ENCODE measurements at regions not wholly inside any gene's neighbourhood (a gene's known extent, or its start where the extent isn't known, plus 50 kb on each side); places are given as distances from the start of the nearest gene placed in this dataset.

GRCh38 chr2:225117051-225117716, 74.9 kb upstream of the DOCK10 start:
- Histone ChIP-seq H3K27me3 (no peaks in the 10 kb centered on the region), H3K36me3 (no peaks in the 10 kb centered on the region), H3K9me3 (no peaks in the 10 kb centered on the region), H3K27ac (no peak overlapping the region), H3K4me3 (no peak overlapping the region), H3K4me1 (ENCODE audit: insufficient read depth) (no peaks in the 10 kb centered on the region)
- 51 to 69% (median 58%) methylated on average over 2 of the region's 2 CpGs for WGBS, 3 donors
- TF ChIP-seq EP300 (IDR thresholded peaks at IDR 0.05), result no peak
- no peak for DNase-seq
- intact Hi-C loops (cut with DNase I), result no loop called here

DNA sequence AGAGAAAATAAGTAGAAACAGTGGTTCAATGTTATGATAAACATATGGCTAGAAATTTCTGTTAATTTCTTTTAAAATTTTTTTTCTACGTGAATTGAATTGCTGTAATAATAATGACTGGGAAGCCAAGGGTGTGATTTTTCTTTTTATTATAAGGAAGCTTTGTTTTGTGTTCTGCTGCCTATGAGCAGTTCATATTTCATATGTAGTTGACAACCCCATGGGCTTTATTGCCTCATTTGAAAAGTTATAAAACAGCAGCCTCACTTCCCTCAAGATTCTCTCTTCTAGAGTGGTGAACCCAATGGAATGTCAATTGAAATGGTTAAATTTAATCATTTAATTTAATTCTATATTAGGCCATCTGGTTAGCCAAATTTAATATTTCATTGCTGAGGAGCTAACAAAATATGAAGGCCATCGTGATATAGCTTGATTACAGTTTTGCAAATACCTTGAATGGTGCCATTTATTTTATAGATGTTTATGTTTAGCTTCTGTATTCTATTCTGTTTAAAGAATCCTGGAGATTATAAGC, 72.6 kb upstream of the DOCK10 start:
- Histone ChIP-seq H3K4me1 (ENCODE audit: insufficient read depth) (no peaks in the 10 kb centered on the region), H3K36me3 (no peaks in the 10 kb centered on the region), H3K4me3 (no peak overlapping the region), H3K27ac (no peak overlapping the region), H3K27me3 (no peaks in the 10 kb centered on the region), H3K9me3 (no peaks in the 10 kb centered on the region)
- TF ChIP-seq, protein P1, sequence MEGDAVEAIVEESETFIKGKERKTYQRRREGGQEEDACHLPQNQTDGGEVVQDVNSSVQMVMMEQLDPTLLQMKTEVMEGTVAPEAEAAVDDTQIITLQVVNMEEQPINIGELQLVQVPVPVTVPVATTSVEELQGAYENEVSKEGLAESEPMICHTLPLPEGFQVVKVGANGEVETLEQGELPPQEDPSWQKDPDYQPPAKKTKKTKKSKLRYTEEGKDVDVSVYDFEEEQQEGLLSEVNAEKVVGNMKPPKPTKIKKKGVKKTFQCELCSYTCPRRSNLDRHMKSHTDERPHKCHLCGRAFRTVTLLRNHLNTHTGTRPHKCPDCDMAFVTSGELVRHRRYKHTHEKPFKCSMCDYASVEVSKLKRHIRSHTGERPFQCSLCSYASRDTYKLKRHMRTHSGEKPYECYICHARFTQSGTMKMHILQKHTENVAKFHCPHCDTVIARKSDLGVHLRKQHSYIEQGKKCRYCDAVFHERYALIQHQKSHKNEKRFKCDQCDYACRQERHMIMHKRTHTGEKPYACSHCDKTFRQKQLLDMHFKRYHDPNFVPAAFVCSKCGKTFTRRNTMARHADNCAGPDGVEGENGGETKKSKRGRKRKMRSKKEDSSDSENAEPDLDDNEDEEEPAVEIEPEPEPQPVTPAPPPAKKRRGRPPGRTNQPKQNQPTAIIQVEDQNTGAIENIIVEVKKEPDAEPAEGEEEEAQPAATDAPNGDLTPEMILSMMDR (IDR thresholded peaks at IDR 0.05), result no peak
- no peak for TF ChIP-seq POLR2A (IDR thresholded peaks at IDR 0.05)
- TF ChIP-seq EP300 (IDR thresholded peaks at IDR 0.05), result no peak
- WGBS, 3 donors, result 84 to 86% (median 85%) methylated on average over 2 of the region's 2 CpGs
- intact Hi-C loops (cut with DNase I), result no loop called here
- DNase-seq, result no peak

GRCh38 chr2:225113371-225114015, 71.2 kb upstream of the DOCK10 start:
- DNase-seq, result no peak
- TF ChIP-seq, protein P1 (IDR thresholded peaks at IDR 0.05), result no peak
- TF ChIP-seq POLR2A (IDR thresholded peaks at IDR 0.05) (no peak), EP300 (IDR thresholded peaks at IDR 0.05) (no peak)
- intact Hi-C loops (cut with DNase I), result no loop called here
- Histone ChIP-seq H3K27ac (no peak overlapping the region), H3K4me1 (ENCODE audit: insufficient read depth) (no peaks in the 10 kb centered on the region), H3K36me3 (no peaks in the 10 kb centered on the region), H3K27me3 (no peaks in the 10 kb centered on the region), H3K9me3 (no peaks in the 10 kb centered on the region), H3K4me3 (no peak overlapping the region)
- 81 to 95% (median 90%) methylated on average over 3 of the region's 3 CpGs for WGBS, 3 donors

DNA sequence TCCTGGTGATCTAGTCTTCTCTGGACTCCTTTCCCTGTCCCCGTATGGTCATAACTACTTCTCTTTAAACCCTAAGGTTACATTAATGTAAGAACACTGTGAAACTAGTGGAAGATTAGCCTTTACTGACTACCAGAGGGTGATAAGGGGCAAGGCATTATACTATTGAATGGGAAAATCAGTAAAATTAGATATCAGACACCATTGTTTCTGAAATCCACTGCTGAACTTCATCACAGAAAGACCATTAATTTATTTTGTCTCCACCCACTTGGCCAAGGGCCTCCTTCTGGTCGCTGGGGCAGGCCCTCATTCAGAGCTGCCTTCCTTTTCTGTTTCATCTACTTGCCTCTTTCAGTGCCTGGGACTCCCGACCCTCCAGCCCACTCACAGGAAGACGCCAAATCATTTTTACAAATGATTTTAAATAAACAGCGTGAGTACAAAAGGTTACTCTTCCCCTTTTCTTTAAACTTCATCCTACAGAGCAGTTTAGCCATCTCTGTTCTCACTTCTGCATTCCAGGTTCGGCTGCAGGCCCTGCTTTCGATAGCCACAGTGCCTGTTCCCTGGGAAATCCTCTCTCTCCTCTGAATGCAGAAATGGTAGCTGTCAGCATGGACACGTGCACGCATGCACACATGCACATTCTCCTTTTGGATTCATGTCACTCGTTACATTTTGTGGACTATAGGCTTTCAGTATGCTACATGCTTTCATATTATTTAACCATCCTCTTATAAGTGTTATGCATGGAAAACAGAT, 70.3 kb upstream of the DOCK10 start:
- no peak overlapping the region for H3K27ac ChIP-seq
- no peaks in the 10 kb centered on the region for H3K4me1 ChIP-seq (ENCODE audit: insufficient read depth)
- no peaks in the 10 kb centered on the region for H3K36me3 ChIP-seq
- DNase-seq, result no peak
- H3K27me3 ChIP-seq, result no peaks in the 10 kb centered on the region
- no peak overlapping the region for H3K4me3 ChIP-seq
- WGBS, 3 donors, result 80 to 85% (median 82%) methylated on average over 10 of the region's 10 CpGs
- intact Hi-C loops (cut with DNase I), result no loop called here
- H3K9me3 ChIP-seq, result no peaks in the 10 kb centered on the region
- TF ChIP-seq EP300 (IDR thresholded peaks at IDR 0.05), result no peak

- Histone ChIP-seq H3K27ac (no peak overlapping the region), H3K27me3 (no peaks in the 10 kb centered on the region), H3K4me3 (no peak overlapping the region), H3K9me3 (no peaks in the 10 kb centered on the region), H3K36me3 (no peaks in the 10 kb centered on the region), H3K4me1 (ENCODE audit: insufficient read depth) (no peaks in the 10 kb centered on the region)
- DNase-seq, result no peak
- intact Hi-C loops (cut with DNase I), result no loop called here
- TF ChIP-seq, protein P1 (IDR thresholded peaks at IDR 0.05), result no peak
- TF ChIP-seq EP300 (IDR thresholded peaks at IDR 0.05) (no peak), POLR2A (IDR thresholded peaks at IDR 0.05) (no peak)
These were observed 66.5 kb upstream of the DOCK10 start for GRCh38 chr2:225108805-225109204.

Measured in ovary (tissue), 7 donors.